Upper lobe of left lung (tissue), 4 donors: ENCODE measurements at regions not wholly inside any gene's neighbourhood (a gene's known extent, or its start where the extent isn't known, plus 50 kb on each side); places are given as distances from the start of the nearest gene placed in this dataset.

Source experiments
- CTCF ChIP-seq, 6 experiments: fragments of 450-650 bp in 4 of 6; fragments of 200-600 bp in 2 of 6; sonication (generic) in 2 of 6; IDR thresholded peaks; one replicate each; pipeline ENCODE4 v1.5.1; 2016 to 2019; ENCODE audit warnings: antibody characterized with exemption in 6 of 6
- POLR2A ChIP-seq, 4 donors: fragments of 450-650 bp; IDR thresholded peaks; one replicate each; pipeline ENCODE4 v1.5.1; 2016 to 2017; ENCODE audit warnings: antibody characterized with exemption in 4 of 4, mild to moderate bottlenecking in 2 of 4
- POLR2AphosphoS5 ChIP-seq, 2 donors: sonication (generic); formaldehyde crosslinking; IDR thresholded peaks; one replicate each; pipeline ENCODE4 v1.5.1; 2017; ENCODE audit warnings: antibody characterized with exemption in 2 of 2

- TF ChIP-seq CTCF (IDR thresholded peaks at IDR 0.05) (no peak), POLR2AphosphoS5 (IDR thresholded peaks at IDR 0.05) (no peak), POLR2A (IDR thresholded peaks at IDR 0.05) (no peak)
Observed at GRCh38 chr20:60115451-60115850, 157.2 kb downstream of the CDH26 start.
